ENCODE measurements at regions not wholly inside any gene's neighbourhood (a gene's known extent, or its start where the extent isn't known, plus 50 kb on each side); places are given as distances from the start of the nearest gene placed in this dataset.

- CTCF ChIA-PET (ENCODE audit: low intra/inter-chr PET ratio, low total read pairs): no interaction called here
- POLR2A ChIA-PET: no interaction called here
- Histone ChIP-seq H2AFZ (ENCODE audit: low read length) (no peak overlapping the region), H3K79me2 (ENCODE audit: insufficient read depth, low read length) (no peaks in the 10 kb centered on the region), H3K36me3 (replicated peaks in 1 of 2; ENCODE audit: control insufficient read depth in 1 of 2, insufficient read depth in 2 of 2, low read length in 2 of 2) (no peaks in the 10 kb centered on the region), H3K27me3 (ENCODE audit: control insufficient read depth in 1 of 2, insufficient read depth in 2 of 2, low read length in 2 of 2) (no peaks in the 10 kb centered on the region), H3K4me2 (ENCODE audit: low read depth, low read length) (no peak overlapping the region), H3K4me1 (ENCODE audit: insufficient read depth, low read length) (no peaks in the 10 kb centered on the region), H3K4me3 (replicated peaks in 1 of 3; ENCODE audit: insufficient read depth in 1 of 3, low read depth in 2 of 3, low read length in 3 of 3) (no peak overlapping the region), H3K27ac (ENCODE audit: extremely low read length, insufficient read depth, low read length) (no peak overlapping the region), H4K20me1 (ENCODE audit: insufficient read depth, low read length) (no peaks in the 10 kb centered on the region), H3K9me3 (ENCODE audit: low read length) (no peaks in the 10 kb centered on the region), H3K9ac (ENCODE audit: insufficient read depth, low read depth, low read length) (no peak overlapping the region)
- whole genome bisulfite sequencing (ENCODE audit: low lambda C conversion rate): 0% methylated on average over 1 of the region's 1 CpG
- no peak for DNase-seq (ENCODE audit: low spot score)
- no TSS peak for BruUV-seq (replicated peaks)
- intact Hi-C loops (cut with micrococcal nuclease; ENCODE audit: unreplicated experiment) (no loop called here), in situ Hi-C loops (cut with HindIII; ENCODE audit: extremely low pct_ligation_motif_present, low pct_unique_long_range_greater_than_20kb) (no loop called here)
- no peak for FAIRE-seq
- no peak for ATAC-seq
- TF ChIP-seq FOXO4 (CRISPR knock-in tag; conservative IDR thresholded peaks at IDR 0.05) (no peak), ELF4 (CRISPR knock-in tag; IDR thresholded peaks at IDR 0.05; ENCODE audit: borderline replicate concordance) (no peak), ZNF256 (CRISPR knock-in tag; conservative IDR thresholded peaks at IDR 0.05) (no peak), NR2F2 (IDR thresholded peaks at IDR 0.05; ENCODE audit: borderline replicate concordance, low read depth) (no peak), DNMT3B (CRISPR knock-in tag; conservative IDR thresholded peaks at IDR 0.05) (no peak), E2F2 (CRISPR knock-in tag; IDR thresholded peaks at IDR 0.05; ENCODE audit: borderline replicate concordance) (no peak), ATRX (CRISPR knock-in tag; IDR thresholded peaks at IDR 0.05; ENCODE audit: borderline replicate concordance) (no peak), ZNF253 (CRISPR knock-in tag; IDR thresholded peaks at IDR 0.05; ENCODE audit: borderline replicate concordance) (no peak), GTF2F1 (IDR thresholded peaks at IDR 0.05; ENCODE audit: low read length) (no peak), ZNF883 (CRISPR knock-in tag; IDR thresholded peaks at IDR 0.05; ENCODE audit: not compliant biosample characterization) (no peak), TCF7 (IDR thresholded peaks at IDR 0.05; ENCODE audit: low read depth) (no peak)
Observed at GRCh38 chr11:80911666-80912065, 1470.8 kb upstream of the TENM4 start.
